Thymus (tissue), 11 donors: ENCODE measurements at regions not wholly inside any gene's neighbourhood (a gene's known extent, or its start where the extent isn't known, plus 50 kb on each side); places are given as distances from the start of the nearest gene placed in this dataset.

Experiments
- DNase-seq, 9 donors: peaks; one replicate each; pipeline ENCODE4 v3.0.0-alpha.2; 2013; ENCODE audit warnings: low spot score in 9 of 9, low read depth in 6 of 9, missing footprints in 1 of 9
- H3K27ac ChIP-seq, 2 donors: one replicate each; pipeline ENCODE4 v1.5.1; 2013; ENCODE audit warnings: control low read depth in 1 of 2, low read depth in 1 of 2, low read length in 1 of 2, mild to moderate bottlenecking in 1 of 2, moderate library complexity in 1 of 2
- H3K27me3 ChIP-seq, 2 donors: one replicate each; pipeline ENCODE4 v1.5.1; 2013; ENCODE audit warnings: low read length in 1 of 2; ENCODE audit not compliant: control insufficient read depth in 2 of 2, insufficient read depth in 1 of 2
- H3K36me3 ChIP-seq, 2 donors: one replicate each; pipeline ENCODE4 v1.5.1; 2013; ENCODE audit warnings: low read length in 1 of 2, mild to moderate bottlenecking in 1 of 2, moderate library complexity in 1 of 2; ENCODE audit not compliant: control insufficient read depth in 2 of 2, insufficient read depth in 2 of 2
- H3K4me1 ChIP-seq, 2 donors: one replicate each; pipeline ENCODE4 v1.5.1; 2013; ENCODE audit warnings: low read length in 2 of 2; ENCODE audit not compliant: control insufficient read depth in 2 of 2, insufficient read depth in 2 of 2
- H3K4me3 ChIP-seq, 2 donors: one replicate each; pipeline ENCODE4 v1.5.1; 2013; ENCODE audit warnings: low read length in 2 of 2, control low read depth in 1 of 2, mild to moderate bottlenecking in 1 of 2
- H3K9me3 ChIP-seq, 2 donors: one replicate each; pipeline ENCODE4 v1.5.1; 2013; ENCODE audit warnings: low read length in 1 of 2, mild to moderate bottlenecking in 1 of 2; ENCODE audit not compliant: control insufficient read depth in 2 of 2, insufficient read depth in 1 of 2
- WGBS: extraction: QIAGEN DNeasy Blood & Tissue Kit; methylation state at CpG from one replicate; pipeline ENCODE4 v1.1.7; 2013; 5-methylcytosine and 5-hydroxymethylcytosine counted together
- donor health status: healthy.

GRCh38 chr19:30870876-30871275 is 478.4 kb downstream of the TSHZ3 start:
- Histone ChIP-seq H3K27me3 (no peaks in the 10 kb centered on the region), H3K4me1 (no peaks in the 10 kb centered on the region), H3K9me3 (no peaks in the 10 kb centered on the region), H3K4me3 (no peak overlapping the region), H3K27ac (no peak overlapping the region), H3K36me3 (no peaks in the 10 kb centered on the region)
- WGBS = 92% methylated on average over 8 of the region's 8 CpGs
- no peak for DNase-seq

- no peak for DNase-seq
- WGBS = 90% methylated on average over 6 of the region's 6 CpGs
Observed at GRCh38 chr19:30865511-30865910, 483.7 kb downstream of the TSHZ3 start.

GRCh38 chr19:30864391-30865215 is 484.6 kb downstream of the TSHZ3 start:
- 71% methylated on average over 13 of the region's 13 CpGs for WGBS
- no peak for DNase-seq
- no peaks in the 10 kb centered on the region for H3K9me3 ChIP-seq

More at GRCh38 chr19:30865511-30865910, 483.7 kb downstream of the TSHZ3 start:
- H3K9me3 ChIP-seq = no peaks in the 10 kb centered on the region
- H3K36me3 ChIP-seq = no peaks in the 10 kb centered on the region
- H3K27ac ChIP-seq = no peak overlapping the region
- H3K27me3 ChIP-seq = no peaks in the 10 kb centered on the region
- H3K4me3 ChIP-seq = no peak overlapping the region
- H3K4me1 ChIP-seq = no peaks in the 10 kb centered on the region

GRCh38 chr19:30862876-30863275 is 486.4 kb downstream of the TSHZ3 start:
- DNase-seq = no peak

More at GRCh38 chr19:30864391-30865215, 484.6 kb downstream of the TSHZ3 start:
- no peaks in the 10 kb centered on the region for H3K4me1 ChIP-seq
- no peak overlapping the region for H3K27ac ChIP-seq
- no peaks in the 10 kb centered on the region for H3K27me3 ChIP-seq
- H3K36me3 ChIP-seq = no peaks in the 10 kb centered on the region
- H3K4me3 ChIP-seq = no peak overlapping the region

GRCh38 chr19:30861919-30862318 is 487.3 kb downstream of the TSHZ3 start:
- 93% methylated on average over 5 of the region's 5 CpGs for WGBS
- Histone ChIP-seq H3K36me3 (no peaks in the 10 kb centered on the region), H3K27me3 (no peaks in the 10 kb centered on the region), H3K4me1 (no peaks in the 10 kb centered on the region), H3K4me3 (no peak overlapping the region), H3K27ac (no peak overlapping the region), H3K9me3 (no peaks in the 10 kb centered on the region)
- DNase-seq = no peak

More at GRCh38 chr19:30862876-30863275, 486.4 kb downstream of the TSHZ3 start:
- no peaks in the 10 kb centered on the region for H3K9me3 ChIP-seq
- 89% methylated on average over 19 of the region's 19 CpGs for WGBS
- no peaks in the 10 kb centered on the region for H3K36me3 ChIP-seq
- no peaks in the 10 kb centered on the region for H3K27me3 ChIP-seq
- H3K4me1 ChIP-seq = no peaks in the 10 kb centered on the region
- no peak overlapping the region for H3K27ac ChIP-seq
- H3K4me3 ChIP-seq = no peak overlapping the region

GRCh38 chr19:30857966-30858490 is 485.8 kb downstream of the ZNF536 start:
- Histone ChIP-seq H3K27me3 (no peaks in the 10 kb centered on the region), H3K4me3 (no peak overlapping the region), H3K27ac (no peak overlapping the region), H3K9me3 (no peaks in the 10 kb centered on the region), H3K4me1 (no peaks in the 10 kb centered on the region), H3K36me3 (no peaks in the 10 kb centered on the region)
- 84% methylated on average over 7 of the region's 7 CpGs for WGBS
- no peak for DNase-seq

GRCh38 chr19:30857388-30857787 is 485.2 kb downstream of the ZNF536 start:
- WGBS = 96% methylated on average over 6 of the region's 6 CpGs
- DNase-seq = no peak
- H3K9me3 ChIP-seq = no peaks in the 10 kb centered on the region
- H3K4me3 ChIP-seq = no peak overlapping the region
- no peaks in the 10 kb centered on the region for H3K4me1 ChIP-seq
- no peaks in the 10 kb centered on the region for H3K27me3 ChIP-seq
- no peak overlapping the region for H3K27ac ChIP-seq
- no peaks in the 10 kb centered on the region for H3K36me3 ChIP-seq

- Histone ChIP-seq H3K36me3 (no peaks in the 10 kb centered on the region), H3K27me3 (no peaks in the 10 kb centered on the region), H3K9me3 (no peaks in the 10 kb centered on the region), H3K4me3 (no peak overlapping the region), H3K4me1 (no peaks in the 10 kb centered on the region), H3K27ac (no peak overlapping the region)
- no peak for DNase-seq
- WGBS = 91% methylated on average over 3 of the region's 3 CpGs
Observed at GRCh38 chr19:30856786-30857185, 484.6 kb downstream of the ZNF536 start.

- no peaks in the 10 kb centered on the region for H3K9me3 ChIP-seq
- no peak for DNase-seq
- no peaks in the 10 kb centered on the region for H3K27me3 ChIP-seq
- H3K27ac ChIP-seq = no peak overlapping the region
- H3K4me1 ChIP-seq = no peaks in the 10 kb centered on the region
- no peak overlapping the region for H3K4me3 ChIP-seq
- 97% methylated on average over 3 of the region's 3 CpGs for WGBS
- no peaks in the 10 kb centered on the region for H3K36me3 ChIP-seq
Observed at GRCh38 chr19:30856376-30856775, 484.2 kb downstream of the ZNF536 start.
